Trophoblast cell (in vitro differentiated cells and primary cell): ENCODE measurements at regions not wholly inside any gene's neighbourhood (a gene's known extent, or its start where the extent isn't known, plus 50 kb on each side); places are given as distances from the start of the nearest gene placed in this dataset.

Experiments
- DNase-seq, 2 donors: peaks; one replicate each; pipeline ENCODE4 v3.0.0-alpha.2; 2016
- H2AFZ ChIP-seq: 2 replicates; pipeline ENCODE4 v1.6.1; 2013; ENCODE audit warnings: low read length, moderate library complexity, mild to moderate bottlenecking; ENCODE audit not compliant: insufficient read depth, poor library complexity
- H2AK5ac ChIP-seq: 2 replicates; pipeline ENCODE4 v1.6.1; 2013; ENCODE audit warnings: mild to moderate bottlenecking, low read length
- H2BK120ac ChIP-seq: 2 replicates; pipeline ENCODE4 v1.6.1; 2013; ENCODE audit warnings: low read length, mild to moderate bottlenecking, moderate library complexity; ENCODE audit not compliant: insufficient read depth, poor library complexity
- H2BK12ac ChIP-seq: 2 replicates; pipeline ENCODE4 v1.6.1; 2013; ENCODE audit warnings: mild to moderate bottlenecking, low read length, moderate library complexity
- H2BK5ac ChIP-seq: 2 replicates; pipeline ENCODE4 v1.6.1; 2013; ENCODE audit warnings: low read length, low read depth, moderate library complexity, mild to moderate bottlenecking; ENCODE audit not compliant: poor library complexity
- H3K14ac ChIP-seq: 2 replicates; pipeline ENCODE4 v1.6.1; 2013; ENCODE audit warnings: mild to moderate bottlenecking, low read length
- H3K18ac ChIP-seq: 2 replicates; pipeline ENCODE4 v1.6.1; 2013; ENCODE audit warnings: mild to moderate bottlenecking, low read length
- H3K23ac ChIP-seq: 2 replicates; pipeline ENCODE4 v1.6.1; 2013; ENCODE audit warnings: low read length
- H3K27ac ChIP-seq: 2 replicates; pipeline ENCODE4 v1.5.1; 2013; ENCODE audit warnings: low read depth, mild to moderate bottlenecking, inconsistent platforms, low read length, moderate library complexity
- H3K27me3 ChIP-seq: 2 replicates; pipeline ENCODE4 v1.6.1; 2013; ENCODE audit warnings: inconsistent platforms, mild to moderate bottlenecking, low read length, moderate library complexity; ENCODE audit not compliant: insufficient read depth
- H3K36me3 ChIP-seq, 2 experiments: 1 replicate in 1 of 2; 2 replicates in 1 of 2; pipeline ENCODE4 v1.6.1; 2013; ENCODE audit warnings: low read length in 2 of 2, mild to moderate bottlenecking in 2 of 2, moderate library complexity in 1 of 2; ENCODE audit not compliant: insufficient read depth in 2 of 2, control insufficient read depth in 1 of 2
- H3K4ac ChIP-seq: 2 replicates; pipeline ENCODE4 v1.6.1; 2013; ENCODE audit warnings: low read depth, mild to moderate bottlenecking, low read length, moderate library complexity
- H3K4me1 ChIP-seq, 2 experiments: 1 replicate in 1 of 2; 2 replicates in 1 of 2; pipeline ENCODE4 v1.6.1; 2013; ENCODE audit warnings: low read length in 2 of 2, mild to moderate bottlenecking in 2 of 2, moderate library complexity in 1 of 2; ENCODE audit not compliant: insufficient read depth in 2 of 2, control insufficient read depth in 1 of 2
- H3K4me2 ChIP-seq: 2 replicates; pipeline ENCODE4 v1.6.1; 2013; ENCODE audit warnings: inconsistent platforms, mild to moderate bottlenecking, low read length, moderate library complexity
- H3K4me3 ChIP-seq: 2 replicates; pipeline ENCODE4 v1.5.1; 2013; ENCODE audit warnings: mild to moderate bottlenecking, low read depth, low read length, inconsistent platforms
- H3K79me1 ChIP-seq: one replicate; pipeline ENCODE4 v1.6.1; 2013; ENCODE audit warnings: low read length
- H3K79me2 ChIP-seq: 2 replicates; pipeline ENCODE4 v1.6.1; 2013; ENCODE audit warnings: low read length, mild to moderate bottlenecking; ENCODE audit not compliant: control insufficient read depth, insufficient read depth, poor library complexity
- H3K9ac ChIP-seq: 2 replicates; pipeline ENCODE4 v1.6.1; 2013; ENCODE audit warnings: mild to moderate bottlenecking, low read length
- H3K9me3 ChIP-seq: 2 replicates; pipeline ENCODE4 v1.6.1; 2013; ENCODE audit warnings: low read depth, mild to moderate bottlenecking, control low read depth, inconsistent platforms, low read length; ENCODE audit not compliant: insufficient read depth
- H4K12ac ChIP-seq: 2 replicates; pipeline ENCODE4 v1.6.1; 2013; ENCODE audit warnings: low read depth, mild to moderate bottlenecking, low read length, moderate library complexity
- H4K8ac ChIP-seq: 2 replicates; pipeline ENCODE4 v1.6.1; 2013; ENCODE audit warnings: low read depth, mild to moderate bottlenecking, low read length, moderate library complexity
- H4K91ac ChIP-seq: one replicate; pipeline ENCODE4 v1.6.1; 2013; ENCODE audit warnings: low read depth, mild to moderate bottlenecking, low read length, moderate library complexity
- WGBS: extraction: QIAGEN DNeasy Blood & Tissue Kit; methylation state at CpG from one replicate; pipeline ENCODE4 v1.1.7; 2013; ENCODE audit warnings: missing lambda C conversion rate; ENCODE audit not compliant: insufficient read length, insufficient coverage; ENCODE audit errors: extremely low coverage; 5-methylcytosine and 5-hydroxymethylcytosine counted together

GRCh38 chr6:103855750-103856149, 1004.0 kb downstream of the HACE1 start:
- H2AFZ ChIP-seq = no peak overlapping the region

GRCh38 chr6:103854059-103854458, 1005.7 kb downstream of the HACE1 start:
- H2AFZ ChIP-seq = no peak overlapping the region
- no peak overlapping the region for H4K8ac ChIP-seq
- no peaks in the 10 kb centered on the region for H3K4me1 ChIP-seq
- H2BK120ac ChIP-seq = no peak overlapping the region
- no peak overlapping the region for H3K4ac ChIP-seq
- H3K9ac ChIP-seq = no peak overlapping the region
- DNase-seq = no peak
- H3K36me3 ChIP-seq = no peaks in the 10 kb centered on the region
- no peaks in the 10 kb centered on the region for H3K79me1 ChIP-seq
- H3K27me3 ChIP-seq = no peaks in the 10 kb centered on the region
- no peak overlapping the region for H2AK5ac ChIP-seq
- H2BK5ac ChIP-seq = no peak overlapping the region
- H4K12ac ChIP-seq = no peak overlapping the region
- H3K9me3 ChIP-seq = no peaks in the 10 kb centered on the region
- no peak overlapping the region for H2BK12ac ChIP-seq
- no peak overlapping the region for H3K23ac ChIP-seq
- H3K18ac ChIP-seq = no peak overlapping the region
- H3K79me2 ChIP-seq = no peaks in the 10 kb centered on the region
- no peak overlapping the region for H4K91ac ChIP-seq
- no peak overlapping the region for H3K4me2 ChIP-seq
- H3K14ac ChIP-seq = no peak overlapping the region
- H3K4me3 ChIP-seq = no peak overlapping the region
- no peak overlapping the region for H3K27ac ChIP-seq

More at GRCh38 chr6:103855750-103856149, 1004.0 kb downstream of the HACE1 start:
- H3K4ac ChIP-seq = no peak overlapping the region
- H2BK5ac ChIP-seq = no peak overlapping the region
- no peak overlapping the region for H3K14ac ChIP-seq
- no peaks in the 10 kb centered on the region for H3K79me2 ChIP-seq
- H3K4me3 ChIP-seq = no peak overlapping the region
- WGBS = no CpG with 5 or more reads among the region's 3 CpGs
- no peak overlapping the region for H3K27ac ChIP-seq
- H3K27me3 ChIP-seq = no peaks in the 10 kb centered on the region
- DNase-seq = no peak
- no peak overlapping the region for H3K23ac ChIP-seq
- no peaks in the 10 kb centered on the region for H3K4me1 ChIP-seq
- no peak overlapping the region for H4K8ac ChIP-seq
- no peak overlapping the region for H2AK5ac ChIP-seq
- H3K18ac ChIP-seq = no peak overlapping the region
- H4K12ac ChIP-seq = no peak overlapping the region
- H3K79me1 ChIP-seq = no peaks in the 10 kb centered on the region
- H3K36me3 ChIP-seq = no peaks in the 10 kb centered on the region
- no peak overlapping the region for H3K9ac ChIP-seq
- no peak overlapping the region for H3K4me2 ChIP-seq
- H3K9me3 ChIP-seq = no peaks in the 10 kb centered on the region
- no peak overlapping the region for H4K91ac ChIP-seq
- H2BK120ac ChIP-seq = no peak overlapping the region
- no peak overlapping the region for H2BK12ac ChIP-seq

DNA sequence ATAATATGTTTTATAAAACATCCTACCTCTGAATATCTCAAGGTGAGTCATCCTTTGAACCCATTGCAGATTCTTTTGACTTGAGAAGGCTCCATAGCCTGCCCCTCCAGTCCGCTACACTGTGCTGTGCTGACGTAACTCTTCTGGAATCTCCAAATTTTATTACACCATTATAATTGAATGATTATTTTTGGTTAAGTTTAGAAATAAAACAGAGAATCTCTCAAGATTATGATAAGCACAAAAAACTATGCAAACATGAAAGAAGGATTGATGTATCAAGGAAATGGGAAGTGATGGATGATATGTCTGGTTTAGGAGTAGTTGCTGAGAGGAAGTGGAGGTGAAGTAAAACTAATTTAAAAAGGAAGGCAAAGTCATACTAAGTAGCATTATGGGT, 1021.3 kb downstream of the HACE1 start:
- H3K23ac ChIP-seq = no peak overlapping the region
- no peak overlapping the region for H4K12ac ChIP-seq
- H3K27ac ChIP-seq = no peak overlapping the region
- no peaks in the 10 kb centered on the region for H3K9me3 ChIP-seq
- H2AFZ ChIP-seq = no peak overlapping the region
- no peaks in the 10 kb centered on the region for H3K4me1 ChIP-seq
- H3K4me2 ChIP-seq = no peak overlapping the region
- H3K18ac ChIP-seq = no peak overlapping the region
- no peak overlapping the region for H2AK5ac ChIP-seq
- H3K79me2 ChIP-seq = no peaks in the 10 kb centered on the region
- WGBS = no CpG with 5 or more reads among the region's 2 CpGs
- H3K9ac ChIP-seq = no peak overlapping the region
- H3K79me1 ChIP-seq = no peaks in the 10 kb centered on the region
- H2BK120ac ChIP-seq = no peak overlapping the region
- H3K27me3 ChIP-seq = no peaks in the 10 kb centered on the region
- no peak for DNase-seq
- no peak overlapping the region for H3K14ac ChIP-seq
- H3K36me3 ChIP-seq = no peaks in the 10 kb centered on the region
- no peak overlapping the region for H4K91ac ChIP-seq
- no peak overlapping the region for H3K4me3 ChIP-seq
- H2BK12ac ChIP-seq = no peak overlapping the region
- H2BK5ac ChIP-seq = no peak overlapping the region
- no peak overlapping the region for H3K4ac ChIP-seq
- no peak overlapping the region for H4K8ac ChIP-seq

DNA sequence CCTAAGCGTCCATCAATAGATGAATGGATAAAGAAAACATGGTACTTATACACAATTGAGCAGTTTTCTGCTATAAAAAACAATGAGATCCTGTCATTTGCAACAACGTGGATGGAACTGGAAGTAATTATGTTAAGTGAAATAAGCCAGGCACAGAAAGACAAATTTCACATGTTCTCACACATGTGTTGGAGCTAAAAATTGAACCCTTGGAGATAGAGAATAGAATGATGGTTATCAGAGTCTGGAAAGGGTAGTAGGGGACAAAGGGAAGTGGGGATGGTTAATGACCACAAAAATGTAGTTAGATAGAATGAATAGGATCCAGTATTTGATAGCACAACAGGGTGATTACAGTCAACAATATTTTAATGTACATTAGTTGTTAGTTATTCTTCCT, 1033.5 kb downstream of the HACE1 start:
- Histone ChIP-seq H3K27me3 (no peaks in the 10 kb centered on the region), H3K79me1 (no peaks in the 10 kb centered on the region), H3K4me2 (no peak overlapping the region), H3K4ac (no peak overlapping the region), H3K14ac (no peak overlapping the region), H3K9me3 (no peaks in the 10 kb centered on the region), H4K8ac (no peak overlapping the region), H3K4me3 (no peak overlapping the region), H2BK5ac (no peak overlapping the region), H3K36me3 (no peaks in the 10 kb centered on the region), H4K91ac (no peak overlapping the region), H2BK120ac (no peak overlapping the region), H3K27ac (no peak overlapping the region), H4K12ac (no peak overlapping the region), H2BK12ac (no peak overlapping the region), H3K23ac (no peak overlapping the region), H3K79me2 (no peaks in the 10 kb centered on the region), H2AFZ (no peak overlapping the region), H2AK5ac (no peak overlapping the region), H3K4me1 (no peaks in the 10 kb centered on the region), H3K18ac (no peak overlapping the region), H3K9ac (no peak overlapping the region)
- no CpG with 5 or more reads among the region's 2 CpGs for WGBS
- no peak for DNase-seq
